22Rv1 (cell line): ENCODE measurements at regions not wholly inside any gene's neighbourhood (a gene's known extent, or its start where the extent isn't known, plus 50 kb on each side); places are given as distances from the start of the nearest gene placed in this dataset.

Experiments used
- CTCF ChIP-seq: fragments of 450-650 bp; IDR thresholded peaks from 2 replicates; pipeline ENCODE4 v1.5.1; 2017; ENCODE audit warnings: mild to moderate bottlenecking
- ZFX ChIP-seq: fragments of 450-650 bp; IDR thresholded peaks from 2 replicates; pipeline ENCODE4 v1.6.1; 2017; ENCODE audit warnings: antibody characterized with exemption, borderline replicate concordance

DNA sequence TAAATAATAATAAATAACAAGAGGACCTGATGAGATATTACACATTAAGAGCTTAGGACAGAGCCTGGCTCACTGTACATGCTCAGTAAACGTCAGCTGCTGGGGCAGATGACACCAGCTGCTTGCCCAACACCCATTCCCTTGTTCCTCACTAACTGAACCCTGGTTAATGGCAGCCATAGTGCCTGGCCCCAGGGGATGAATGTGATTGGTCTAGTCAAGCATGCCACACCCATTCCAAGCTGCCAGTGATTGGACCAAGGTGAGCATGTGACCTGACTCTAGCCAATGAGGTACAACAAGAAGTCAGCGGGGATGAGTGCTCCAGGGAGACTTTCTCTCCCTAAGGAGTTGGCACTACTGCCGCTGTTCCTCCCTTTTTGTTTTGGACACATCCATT, 85.1 kb upstream of the PTPN1 start:
- TF ChIP-seq CTCF: no peak
- no peak for TF ChIP-seq ZFX
